Stimulated activated CD4-positive, alpha-beta T cell treated with anti-CD3 and anti-CD28 coated beads, Interleukin-1b, Interleukin-23, amount 100 ng/mL, for 24 hours (primary cell): ENCODE measurements at regions not wholly inside any gene's neighbourhood (a gene's known extent, or its start where the extent isn't known, plus 50 kb on each side); places are given as distances from the start of the nearest gene placed in this dataset.
"Not testable (repeated sequence)": the region's sequence is repeated elsewhere in the genome, so short reads cannot be mapped to it uniquely, and the experiment has no call there.

ENCODE experiments used
- DNase-seq, 4 experiments: peaks; one replicate each; pipeline ENCODE4 v3.0.0-alpha.2; 2020; ENCODE audit warnings: low read depth in 4 of 4, low spot score in 1 of 4

DNA sequence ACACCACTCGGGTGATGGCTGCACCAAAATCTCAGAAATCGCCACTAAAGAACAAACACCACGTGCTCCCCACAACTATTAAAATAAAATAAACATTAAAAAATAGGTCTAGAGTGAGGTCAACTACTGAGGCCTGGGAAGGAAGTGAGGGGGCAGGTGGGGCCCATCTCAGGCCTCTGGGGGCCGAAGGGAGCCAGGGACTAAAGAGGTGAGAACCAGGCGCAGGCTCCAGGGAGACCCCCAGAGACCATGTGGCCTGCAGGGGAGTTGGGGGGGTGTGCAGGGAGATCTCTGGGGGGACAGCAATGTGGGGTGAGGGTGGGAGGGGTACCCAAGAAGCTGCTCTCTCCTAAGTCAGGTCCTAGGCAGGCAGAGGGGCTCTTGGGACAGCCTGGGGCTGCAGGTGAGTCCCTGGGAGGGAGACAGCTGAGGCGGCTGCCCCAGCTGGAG lies 111.3 kb upstream of the SMURF2 start:
- DNase-seq: no peak

DNA sequence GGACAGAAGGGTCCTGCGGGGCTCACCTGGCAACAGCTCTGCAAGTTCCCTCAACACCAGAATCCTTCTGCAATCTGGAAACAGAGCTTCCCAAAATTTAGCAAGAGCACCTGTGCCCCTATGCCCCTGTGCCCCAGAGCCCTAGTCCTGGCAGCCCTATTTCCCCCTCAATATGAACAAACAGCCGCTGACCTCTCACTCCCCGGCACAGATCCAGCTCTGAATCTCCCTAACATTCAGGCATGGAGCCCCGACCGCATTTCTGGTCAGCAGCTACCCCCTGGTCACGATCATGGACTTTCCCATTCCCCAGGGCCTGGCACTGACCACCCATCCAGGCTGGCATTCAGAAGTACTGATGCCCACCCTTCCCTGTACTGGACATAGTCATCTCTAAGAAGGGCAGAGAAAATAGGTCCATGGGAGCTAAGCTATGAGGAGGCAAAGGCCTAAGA lies 110.8 kb upstream of the SMURF2 start:
- DNase-seq: no peak

DNA sequence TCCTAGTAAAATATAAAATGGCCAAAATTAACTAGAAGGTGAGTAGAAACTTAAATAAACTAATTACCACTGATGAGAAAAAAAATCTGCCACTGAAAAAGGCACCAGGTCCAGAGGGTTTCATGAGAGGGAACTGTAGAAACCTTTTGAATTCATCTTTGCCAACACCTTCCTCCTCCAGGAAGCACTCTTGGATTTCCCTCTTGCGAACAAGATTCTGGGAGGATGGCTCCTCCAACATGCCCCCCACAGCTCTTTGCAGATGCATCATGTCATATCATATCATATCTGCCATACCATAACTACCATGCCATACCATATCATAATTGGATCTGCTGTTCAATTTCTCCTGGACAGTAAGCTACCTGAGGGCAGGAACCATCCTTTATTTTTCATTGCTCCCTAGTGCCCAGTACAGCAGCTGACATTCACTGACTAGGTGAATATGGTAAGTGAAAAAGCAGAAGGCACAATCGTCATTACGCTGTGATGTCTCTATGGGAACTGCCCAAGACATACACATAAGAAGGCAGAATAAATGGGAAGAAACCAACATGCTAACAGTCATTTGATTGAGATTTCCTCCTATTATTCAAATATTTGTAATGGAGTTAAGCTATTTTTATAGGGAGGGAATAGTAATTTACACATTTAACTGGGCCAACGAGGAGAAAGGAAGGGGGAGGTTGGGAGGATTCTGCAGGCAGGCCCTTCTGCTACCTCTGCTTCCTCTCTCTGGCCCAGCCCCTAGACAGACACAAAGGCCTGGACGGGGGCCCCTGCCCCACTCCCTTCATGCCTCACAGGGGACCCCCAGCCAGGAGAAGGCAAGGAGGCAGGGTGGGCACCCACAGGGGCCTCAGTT lies 110.1 kb upstream of the SMURF2 start:
- no peak for DNase-seq

DNA sequence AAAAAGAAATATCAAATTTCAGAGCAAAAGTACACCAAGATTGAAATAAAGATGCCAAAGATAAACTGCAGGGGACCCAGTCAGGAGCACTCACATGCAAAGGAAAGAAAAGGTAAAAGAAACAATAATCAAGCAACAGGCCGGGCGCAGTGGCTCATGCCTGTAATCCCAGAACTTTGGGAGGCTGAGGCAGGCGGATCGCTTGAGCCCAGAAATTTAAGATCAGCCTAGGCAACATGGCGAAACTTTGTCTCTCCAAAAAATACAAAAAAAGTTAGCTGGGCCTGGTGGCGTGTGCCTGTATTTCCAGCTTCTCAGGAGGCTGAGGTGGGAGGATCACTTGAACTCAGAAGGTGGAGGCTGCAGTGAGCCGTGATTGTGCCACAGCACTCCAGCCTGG lies 107.6 kb upstream of the SMURF2 start:
- no peak for DNase-seq

GRCh38 chr17:64767269-64767997 lies 105.3 kb upstream of the SMURF2 start:
- no peak for DNase-seq

- DNase-seq: no peak
These were observed 103.2 kb upstream of the SMURF2 start for GRCh38 chr17:64765191-64765889.

DNA sequence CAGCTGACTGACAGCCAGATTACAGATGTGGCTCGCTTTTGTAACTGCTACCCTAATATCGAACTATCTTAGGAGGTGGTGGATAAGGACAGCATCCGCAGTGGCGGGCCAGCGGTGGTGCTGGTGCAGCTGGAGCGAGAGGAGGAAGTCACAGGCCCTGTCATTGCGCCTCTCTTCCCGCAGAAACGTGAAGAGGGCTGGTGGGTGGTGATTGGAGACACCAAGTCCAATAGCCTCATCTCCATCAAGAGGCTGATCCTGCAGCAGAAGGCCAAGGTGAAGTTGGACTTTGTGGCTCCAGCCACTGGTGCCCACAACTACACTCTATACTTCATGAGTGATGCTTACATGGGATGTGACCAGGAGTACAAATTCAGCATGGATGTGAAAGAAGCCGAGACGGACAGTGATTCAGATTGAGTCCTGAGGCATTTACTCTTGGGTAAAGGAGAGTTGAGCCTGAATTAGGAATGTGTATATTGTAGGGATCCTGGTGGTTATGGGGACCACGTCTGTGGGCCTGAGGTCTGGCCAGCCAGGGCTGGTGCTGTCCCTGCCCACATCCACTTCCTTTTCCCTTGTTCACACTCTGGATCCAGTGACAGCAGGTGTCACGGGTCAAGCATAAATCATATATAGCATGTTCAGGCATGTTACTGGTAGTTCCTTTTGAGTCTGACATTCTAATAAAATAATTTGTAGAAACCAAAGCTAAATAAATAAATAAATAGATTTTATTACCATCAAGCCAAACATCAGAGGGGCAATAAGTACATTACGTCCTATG lies 89.0 kb upstream of the SMURF2 start:
- DNase-seq: no peak

- no peak for DNase-seq
These were observed 88.4 kb upstream of the SMURF2 start for GRCh38 chr17:64750478-64750877.

- DNase-seq: no peak
These were observed 87.2 kb upstream of the SMURF2 start for GRCh38 chr17:64749306-64749705.

DNA sequence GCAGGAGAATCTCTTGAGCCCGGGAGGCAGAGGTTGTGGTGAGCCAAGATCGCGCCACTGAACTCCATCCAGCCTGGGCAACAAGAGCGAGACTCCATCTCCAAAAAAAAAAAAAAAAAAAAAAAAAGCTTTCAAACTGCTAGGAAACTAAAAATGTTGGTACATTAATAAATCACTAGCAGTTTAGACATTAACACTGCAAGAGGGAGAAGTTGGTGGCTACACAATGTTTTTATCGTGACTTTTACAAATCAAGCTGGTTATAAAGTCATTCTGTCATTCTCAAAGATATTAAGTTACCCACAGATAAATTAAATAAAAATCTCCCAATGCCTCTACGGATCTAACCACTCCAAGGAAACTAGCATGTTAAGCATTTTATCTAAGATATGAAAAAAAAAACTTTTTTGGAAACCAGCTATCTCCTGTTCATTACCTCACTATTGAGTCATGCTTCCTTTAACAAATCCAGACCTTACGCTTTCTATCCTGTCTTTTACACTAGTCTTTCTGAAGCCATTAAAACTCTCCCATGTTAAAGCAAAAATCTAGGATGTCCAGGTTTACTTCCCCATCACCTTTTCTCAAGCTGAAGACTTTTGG lies 85.9 kb upstream of the SMURF2 start:
- no peak for DNase-seq

DNA sequence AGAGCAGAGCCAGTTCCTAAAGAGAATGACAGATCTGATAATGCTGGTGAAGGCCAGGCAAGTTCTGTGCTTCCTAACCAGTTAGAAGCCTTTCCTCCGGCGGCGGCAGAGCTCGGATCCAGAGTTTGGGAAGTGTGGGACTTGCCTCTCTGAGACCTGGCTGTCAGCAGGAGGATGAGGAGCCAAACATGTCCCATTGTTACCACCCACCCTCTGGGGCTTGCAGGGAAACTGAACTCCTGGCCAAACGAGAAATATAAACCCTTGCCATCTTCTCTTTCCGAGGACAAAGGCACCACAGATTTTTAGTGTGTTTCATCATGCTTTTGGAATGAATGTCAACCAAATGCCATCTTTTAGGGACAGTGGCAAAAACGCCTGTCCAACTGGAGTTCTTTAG lies 80.2 kb upstream of the SMURF2 start:
- no peak for DNase-seq

GRCh38 chr17:64741916-64742315 lies 79.8 kb upstream of the SMURF2 start:
- not testable (repeated sequence) for DNase-seq

GRCh38 chr17:64741038-64741641 lies 79.0 kb upstream of the SMURF2 start:
- no peak for DNase-seq

- no peak for DNase-seq
These were observed 77.4 kb upstream of the SMURF2 start for GRCh38 chr17:64739316-64740058.

- DNase-seq: peak in 1 of 4 experiments; percentile 20
These were observed 74.8 kb upstream of the SMURF2 start for GRCh38 chr17:64736804-64737492.

- no peak for DNase-seq
These were observed 70.4 kb upstream of the SMURF2 start for GRCh38 chr17:64732336-64733006.

DNA sequence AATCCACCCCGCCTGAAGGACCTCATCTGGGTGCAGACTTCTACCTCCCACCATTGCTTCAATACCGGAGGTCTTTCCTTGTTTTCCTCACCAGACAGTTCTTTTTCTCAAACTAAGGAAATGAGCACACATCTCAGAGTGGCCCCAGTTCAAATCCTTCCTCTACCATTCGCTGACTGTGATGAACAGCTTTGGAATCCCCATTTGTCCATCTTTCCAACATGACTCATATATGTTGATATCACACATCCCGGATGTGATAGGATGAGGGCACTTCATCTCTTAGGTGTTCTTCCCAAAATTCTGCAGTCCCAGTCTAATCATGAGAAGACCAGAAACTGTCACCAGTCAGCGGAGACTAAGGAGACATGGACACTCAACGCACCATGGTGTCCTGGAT lies 67.9 kb upstream of the SMURF2 start:
- DNase-seq: not testable (repeated sequence)

DNA sequence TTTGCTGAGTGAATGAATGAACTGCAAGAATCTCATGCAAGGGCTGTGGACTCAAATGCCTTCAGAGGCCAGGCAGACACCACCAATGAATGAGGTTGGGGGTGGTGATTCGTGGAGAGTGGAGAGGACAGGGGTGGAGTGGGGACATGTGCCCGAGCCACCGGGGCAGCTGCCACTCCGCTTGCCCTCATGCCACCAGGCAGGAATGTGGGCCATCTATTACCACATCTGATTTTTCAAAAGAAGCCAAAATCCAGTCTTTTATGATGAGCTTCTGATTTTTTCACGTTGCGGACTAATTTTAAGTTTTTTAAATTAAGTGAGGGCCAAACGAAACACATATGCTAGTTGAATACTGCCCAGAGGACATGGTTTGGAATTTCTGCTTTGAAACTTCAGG lies 67.1 kb upstream of the SMURF2 start:
- no peak for DNase-seq
